K562 (cell line): ENCODE measurements at regions not wholly inside any gene's neighbourhood (a gene's known extent, or its start where the extent isn't known, plus 50 kb on each side); places are given as distances from the start of the nearest gene placed in this dataset.

Experiments
- ERF ChIP-seq: fragments of 450-650 bp; formaldehyde crosslinking; IDR thresholded peaks from 2 replicates; pipeline ENCODE4 v1.4.0; 2020; ENCODE audit warnings: mild to moderate bottlenecking, mixed read lengths
- FOXM1 ChIP-seq, 2 experiments: fragments of 450-650 bp in 1 of 2; sonication (generic) in 1 of 2; formaldehyde crosslinking in 1 of 2; IDR thresholded peaks; 2 replicates each; pipeline versions ENCODE4 v1.6.1 to v1.9.0; 2017 to 2022; ENCODE audit warnings: low read depth in 2 of 2, mild to moderate bottlenecking in 2 of 2, missing genetic modification reagents in 1 of 2, moderate library complexity in 1 of 2
- HNRNPK ChIP-seq: fragments of 200-400 bp; formaldehyde crosslinking; IDR thresholded peaks from one replicate; pipeline ENCODE4 v1.6.1; 2018; ENCODE audit warnings: mild to moderate bottlenecking, low read depth, low read length; ENCODE audit not compliant: poor library complexity, severe bottlenecking
- JUNB ChIP-seq: fragments of 450-650 bp; formaldehyde crosslinking; conservative IDR thresholded peaks from 2 replicates; pipeline ENCODE4 v1.4.0; 2020; ENCODE audit warnings: mild to moderate bottlenecking
- NR2C1 ChIP-seq, 2 experiments: fragments of 450-650 bp; IDR thresholded peaks; 2 replicates each; pipeline ENCODE4 v1.6.1; 2017; ENCODE audit warnings: mild to moderate bottlenecking in 2 of 2, antibody characterized with exemption in 1 of 2, inconsistent platforms in 1 of 2, missing compliant biosample characterization in 1 of 2, missing genetic modification characterization in 1 of 2
- POLR2AphosphoS5 ChIP-seq: IDR thresholded peaks from 2 replicates; pipeline ENCODE4 v1.6.1; 2011; ENCODE audit warnings: mild to moderate bottlenecking, low read depth, low read length, moderate library complexity; ENCODE audit not compliant: control insufficient read depth, insufficient read depth
- PTBP1 ChIP-seq: fragments of 200-400 bp; formaldehyde crosslinking; IDR thresholded peaks from 2 replicates; pipeline ENCODE4 v1.6.1; 2017; ENCODE audit warnings: low read depth, low read length
- TAF7 ChIP-seq: fragments of 450-650 bp; IDR thresholded peaks from 2 replicates; pipeline ENCODE4 v1.6.1; 2016; ENCODE audit warnings: missing genetic modification characterization, missing compliant biosample characterization
- ZBTB8A ChIP-seq: fragments of 450-650 bp; IDR thresholded peaks from 2 replicates; pipeline ENCODE4 v1.6.1; 2018; ENCODE audit warnings: mild to moderate bottlenecking, moderate library complexity; ENCODE audit not compliant: partially characterized antibody
- ZNF140 ChIP-seq: fragments of 250-450 bp; sonication (Bioruptor Pico); IDR thresholded peaks from 2 replicates; pipeline ENCODE4 v1.8.0; 2021; ENCODE audit warnings: moderate library complexity, mild to moderate bottlenecking, inconsistent platforms
- ZNF324 ChIP-seq: fragments of 250-450 bp; sonication (Bioruptor Pico); IDR thresholded peaks from 2 replicates; pipeline ENCODE4 v1.4.0; 2020; ENCODE audit warnings: mild to moderate bottlenecking
- ZNF785 ChIP-seq: fragments of 250-450 bp; sonication (Bioruptor Pico); IDR thresholded peaks from 2 replicates; pipeline ENCODE4 v1.4.0; 2020; ENCODE audit warnings: mild to moderate bottlenecking
- TF ChIP-seq, protein P1 (sequence below): fragments of 450-650 bp; IDR thresholded peaks from 2 replicates; pipeline ENCODE4 v1.6.1; 2016; ENCODE audit warnings: low read depth, mild to moderate bottlenecking, moderate library complexity
- TF ChIP-seq, protein P2 (sequence below), 3 experiments: IDR thresholded peaks in 2 of 3; conservative IDR thresholded peaks in 1 of 3; 2 replicates each; pipeline ENCODE4 v1.5.1; 2011 to 2012; ENCODE audit warnings: low read length in 3 of 3, mild to moderate bottlenecking in 3 of 3, control low read depth in 2 of 3, improper control_type of control experiment in 1 of 3, inconsistent platforms in 1 of 3, low read depth in 1 of 3, mixed read lengths in 1 of 3, moderate library complexity in 1 of 3; ENCODE audit not compliant: insufficient read depth in 2 of 3

DNA sequence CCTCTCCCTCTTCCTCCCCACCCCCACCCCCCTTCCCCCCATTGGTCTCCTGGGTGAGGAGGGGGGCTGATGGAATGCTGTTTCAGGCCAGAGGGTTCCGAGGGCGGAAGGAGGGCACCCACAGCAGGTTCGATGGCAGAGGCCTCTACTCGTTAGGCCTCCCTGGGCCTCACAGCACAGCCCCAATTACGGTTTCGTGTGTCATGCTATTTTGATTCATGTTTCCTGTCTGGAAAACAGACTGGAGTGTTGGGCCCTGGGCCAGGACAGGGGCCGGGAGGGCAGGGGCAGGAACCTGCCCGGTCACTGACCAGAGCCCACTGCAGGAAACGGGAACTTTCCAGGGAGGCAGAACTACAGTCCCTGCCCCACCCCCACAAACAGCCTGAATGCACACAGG is 138.2 kb downstream of the C16orf95 start:
- TF ChIP-seq FOXM1 (IDR thresholded peaks at IDR 0.05; ENCODE audit: low read depth) (no peak), FOXM1 (CRISPR knock-in tag; IDR thresholded peaks at IDR 0.05; ENCODE audit: low read depth) (no peak), ERF (CRISPR knock-in tag) (no peak), ZNF140 (CRISPR knock-in tag) (no peak), TAF7 (tag) (no peak), JUNB (CRISPR knock-in tag) (no peak), HNRNPK (no peak), NR2C1 (IDR thresholded peaks at IDR 0.05) (no peak), NR2C1 (tag; IDR thresholded peaks at IDR 0.05) (no peak), POLR2AphosphoS5 (no peak), ZNF785 (CRISPR knock-in tag) (no peak), ZBTB8A (no peak), PTBP1 (no peak), ZNF324 (CRISPR knock-in tag) (no peak)
- TF ChIP-seq, protein P1, sequence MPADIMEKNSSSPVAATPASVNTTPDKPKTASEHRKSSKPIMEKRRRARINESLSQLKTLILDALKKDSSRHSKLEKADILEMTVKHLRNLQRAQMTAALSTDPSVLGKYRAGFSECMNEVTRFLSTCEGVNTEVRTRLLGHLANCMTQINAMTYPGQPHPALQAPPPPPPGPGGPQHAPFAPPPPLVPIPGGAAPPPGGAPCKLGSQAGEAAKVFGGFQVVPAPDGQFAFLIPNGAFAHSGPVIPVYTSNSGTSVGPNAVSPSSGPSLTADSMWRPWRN: no peak
- TF ChIP-seq, protein P2, sequence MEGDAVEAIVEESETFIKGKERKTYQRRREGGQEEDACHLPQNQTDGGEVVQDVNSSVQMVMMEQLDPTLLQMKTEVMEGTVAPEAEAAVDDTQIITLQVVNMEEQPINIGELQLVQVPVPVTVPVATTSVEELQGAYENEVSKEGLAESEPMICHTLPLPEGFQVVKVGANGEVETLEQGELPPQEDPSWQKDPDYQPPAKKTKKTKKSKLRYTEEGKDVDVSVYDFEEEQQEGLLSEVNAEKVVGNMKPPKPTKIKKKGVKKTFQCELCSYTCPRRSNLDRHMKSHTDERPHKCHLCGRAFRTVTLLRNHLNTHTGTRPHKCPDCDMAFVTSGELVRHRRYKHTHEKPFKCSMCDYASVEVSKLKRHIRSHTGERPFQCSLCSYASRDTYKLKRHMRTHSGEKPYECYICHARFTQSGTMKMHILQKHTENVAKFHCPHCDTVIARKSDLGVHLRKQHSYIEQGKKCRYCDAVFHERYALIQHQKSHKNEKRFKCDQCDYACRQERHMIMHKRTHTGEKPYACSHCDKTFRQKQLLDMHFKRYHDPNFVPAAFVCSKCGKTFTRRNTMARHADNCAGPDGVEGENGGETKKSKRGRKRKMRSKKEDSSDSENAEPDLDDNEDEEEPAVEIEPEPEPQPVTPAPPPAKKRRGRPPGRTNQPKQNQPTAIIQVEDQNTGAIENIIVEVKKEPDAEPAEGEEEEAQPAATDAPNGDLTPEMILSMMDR (IDR thresholded peaks at IDR 0.05 in 2 of 3, conservative IDR thresholded peaks at IDR 0.05 in 1 of 3; ENCODE audit: insufficient read depth in 2 of 3, low read depth in 1 of 3, low read length in 3 of 3): no peak
